ENCODE measurements at regions not wholly inside any gene's neighbourhood (a gene's known extent, or its start where the extent isn't known, plus 50 kb on each side); places are given as distances from the start of the nearest gene placed in this dataset.

DNA sequence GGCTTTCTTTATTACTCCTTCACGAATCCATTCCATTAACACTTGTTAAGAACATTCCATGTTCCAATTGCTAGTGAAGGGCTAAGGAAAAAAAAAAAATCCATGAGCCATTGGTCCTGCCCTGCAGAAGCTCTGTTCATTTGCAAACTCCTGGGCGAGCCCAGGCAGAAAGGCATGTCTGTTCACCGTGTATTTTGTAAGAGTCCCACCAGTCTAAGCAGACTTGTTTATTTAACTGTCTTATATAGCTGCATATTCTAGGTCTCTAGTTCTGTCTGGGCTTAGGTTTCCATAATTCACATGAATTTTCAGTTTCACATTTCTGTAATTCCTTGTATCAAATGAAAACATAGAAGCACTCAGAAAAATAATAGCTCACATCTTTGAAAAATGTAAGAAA is 97.4 kb upstream of the POU2AF2 start:
- no peaks in the 10 kb centered on the region for H3K9me3 ChIP-seq (replicated peaks in 1 of 3)
- DNase-seq = no peak
- no peak overlapping the region for H3K27ac ChIP-seq
- no peak overlapping the region for H3K4me3 ChIP-seq
- H3K4me1 ChIP-seq (replicated peaks in 1 of 2) = peaks cover 0 to 11% of the 10 kb centered on the region in 2 donors
- intact Hi-C loops (cut with DNase I) = no loop called here
- H3K27me3 ChIP-seq = no peaks in the 10 kb centered on the region
- 55 to 72% (median 63%) methylated on average over 3 of the region's 3 CpGs for WGBS, 4 donors
- no peak for TF ChIP-seq POLR2A (IDR thresholded peaks at IDR 0.05)
- TF ChIP-seq CTCF (IDR thresholded peaks at IDR 0.05) = no peak
- no peaks in the 10 kb centered on the region for H3K36me3 ChIP-seq (replicated peaks in 1 of 2)

DNA sequence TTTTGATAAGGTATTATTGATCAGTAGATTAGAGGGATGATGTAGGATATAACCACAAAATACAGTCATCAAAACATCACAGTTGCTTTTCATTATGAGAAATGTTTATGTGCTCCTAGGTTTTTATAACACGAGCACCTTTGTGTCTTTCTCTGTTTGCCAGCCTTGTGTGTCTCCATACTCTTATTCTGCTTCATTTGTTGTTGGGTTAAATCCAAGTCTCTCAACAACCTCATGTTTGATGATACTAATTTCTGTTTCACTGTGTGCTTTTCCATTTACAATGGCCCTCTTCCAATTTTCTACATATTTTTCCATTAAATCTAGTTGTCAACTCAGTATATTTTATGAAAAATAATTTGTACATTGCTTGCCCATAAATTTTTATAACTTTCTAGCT is 107.7 kb upstream of the POU2AF2 start:
- H3K27ac ChIP-seq = no peak overlapping the region
- no peaks in the 10 kb centered on the region for H3K36me3 ChIP-seq (replicated peaks in 1 of 2)
- intact Hi-C loops (cut with DNase I) = no loop called here
- WGBS, 4 donors = 48 to 72% (median 64%) methylated on average over 1 of the region's 1 CpG
- DNase-seq = no peak
- no peaks in the 10 kb centered on the region for H3K27me3 ChIP-seq
- H3K4me1 ChIP-seq (replicated peaks in 1 of 2) = no peaks in the 10 kb centered on the region
- no peak for TF ChIP-seq CTCF (IDR thresholded peaks at IDR 0.05)
- no peak for TF ChIP-seq POLR2A (IDR thresholded peaks at IDR 0.05)
- no peaks in the 10 kb centered on the region for H3K9me3 ChIP-seq (replicated peaks in 1 of 3)
- H3K4me3 ChIP-seq = no peak overlapping the region

DNA sequence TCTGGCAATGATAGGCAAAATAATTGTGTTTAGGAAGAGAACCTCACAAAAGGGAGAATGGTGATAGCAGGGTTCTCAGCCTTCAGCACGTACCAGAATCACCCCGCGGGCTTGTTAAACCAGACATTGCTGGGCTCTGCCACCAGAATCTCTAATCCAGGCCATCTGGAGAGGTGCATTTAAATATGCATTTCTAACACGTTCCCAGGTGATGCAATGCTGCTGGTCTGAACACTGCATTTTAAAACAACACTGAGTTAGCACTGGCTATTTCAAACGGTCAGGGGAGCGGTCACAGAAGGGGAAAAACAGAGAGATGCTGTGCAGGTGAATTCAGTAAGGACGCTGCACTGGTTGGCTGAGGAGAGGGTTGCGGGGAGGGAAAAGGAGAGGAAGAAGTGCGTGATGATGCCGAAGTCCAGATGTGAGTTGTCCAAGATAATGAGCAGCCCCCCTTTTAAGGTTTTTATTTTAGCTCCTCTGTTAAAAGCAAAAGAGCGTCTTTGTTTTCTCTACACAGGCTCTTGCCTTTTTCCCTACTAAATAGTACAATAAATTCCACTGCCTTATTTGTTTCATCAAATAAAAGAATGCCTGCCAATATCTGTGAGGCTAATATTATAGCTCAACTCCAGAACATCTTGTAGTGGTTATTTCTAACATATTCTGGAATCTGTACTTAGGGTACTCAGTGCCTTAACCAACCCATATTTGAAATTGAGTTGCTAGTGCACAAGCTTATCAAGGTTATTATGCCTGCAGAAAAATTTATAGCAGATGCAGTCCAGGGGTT is 109.6 kb upstream of the POU2AF2 start:
- intact Hi-C loops (cut with DNase I) = no loop called here
- no peak overlapping the region for H3K4me3 ChIP-seq
- H3K4me1 ChIP-seq (replicated peaks in 1 of 2) = no peaks in the 10 kb centered on the region
- 74 to 85% (median 84%) methylated on average over 11 of the region's 11 CpGs for WGBS, 4 donors
- no peak for TF ChIP-seq CTCF (IDR thresholded peaks at IDR 0.05)
- no peak for TF ChIP-seq POLR2A (IDR thresholded peaks at IDR 0.05)
- no peaks in the 10 kb centered on the region for H3K27me3 ChIP-seq
- no peak for DNase-seq
- no peak overlapping the region for H3K27ac ChIP-seq
- H3K36me3 ChIP-seq (replicated peaks in 1 of 2) = no peaks in the 10 kb centered on the region
- no peaks in the 10 kb centered on the region for H3K9me3 ChIP-seq (replicated peaks in 1 of 3)

DNA sequence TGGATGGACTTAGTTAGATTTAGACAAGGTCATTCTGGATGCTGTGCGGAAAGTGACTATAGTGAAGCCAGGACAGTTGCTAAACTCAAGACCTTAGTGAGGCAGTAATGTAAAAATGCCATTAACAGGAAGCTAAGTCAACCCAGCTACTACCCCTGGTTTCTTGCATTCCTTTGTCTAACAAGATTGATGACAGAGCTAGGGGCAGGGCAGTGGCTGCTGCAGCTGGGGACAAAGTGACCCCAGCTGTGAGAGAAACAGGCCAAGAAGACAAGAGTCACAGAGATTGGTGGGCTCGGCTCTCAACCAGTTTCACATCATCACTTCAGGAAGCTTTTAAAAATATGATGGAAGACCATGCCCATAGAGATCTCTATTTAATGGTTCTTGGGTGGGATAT is 110.4 kb upstream of the POU2AF2 start:
- no peaks in the 10 kb centered on the region for H3K9me3 ChIP-seq (replicated peaks in 1 of 3)
- no peaks in the 10 kb centered on the region for H3K4me1 ChIP-seq (replicated peaks in 1 of 2)
- H3K27me3 ChIP-seq = no peaks in the 10 kb centered on the region
- no peaks in the 10 kb centered on the region for H3K36me3 ChIP-seq (replicated peaks in 1 of 2)
- TF ChIP-seq POLR2A (IDR thresholded peaks at IDR 0.05) (no peak), CTCF (IDR thresholded peaks at IDR 0.05) (no peak)
- intact Hi-C loops (cut with DNase I) = no loop called here
- H3K4me3 ChIP-seq = no peak overlapping the region
- 88 to 98% (median 94%) methylated on average over 2 of the region's 2 CpGs for WGBS, 4 donors
- H3K27ac ChIP-seq = no peak overlapping the region
- no peak for DNase-seq
